CD4-positive, alpha-beta T cell (primary cell): ENCODE measurements at regions not wholly inside any gene's neighbourhood (a gene's known extent, or its start where the extent isn't known, plus 50 kb on each side); places are given as distances from the start of the nearest gene placed in this dataset.

Experiments
- ATAC-seq: fragments of 200-7000 bp; cut with Tn5 transposase; one replicate; pipeline ENCODE4 v1.10.0; 2022; ENCODE audit warnings: mild to moderate bottlenecking; ENCODE audit not compliant: poor library complexity
- CTCF ChIA-PET: fragments of 350-600 bp; sonication (Branson Sonifier 250); formaldehyde crosslinking; loops from one replicate; lab custom pipeline; 2021; ENCODE audit warnings: antibody characterized with exemption, inconsistent platforms; lab: Charles Lee
- POLR2A ChIA-PET: fragments of 350-600 bp; sonication (Branson Sonifier 250); formaldehyde crosslinking; loops from one replicate; lab custom pipeline; 2021; ENCODE audit warnings: antibody characterized with exemption, inconsistent platforms; lab: Charles Lee
- DNase-seq, 14 experiments: peaks; one replicate each; pipeline ENCODE4 v3.0.0-alpha.2; 2013 to 2020; ENCODE audit warnings: mixed read lengths in 2 of 14
- H3K27ac ChIP-seq, 2 donors: one replicate each; pipeline versions ENCODE4 v1.5.1 to v1.7.0; 2013; ENCODE audit warnings: low read length in 2 of 2, low read depth in 1 of 2, mild to moderate bottlenecking in 1 of 2
- H3K27me3 ChIP-seq, 2 experiments: 1 replicate in 1 of 2; 2 replicates in 1 of 2; pipeline versions ENCODE4 v1.6.1 to v1.7.0; 2013; ENCODE audit warnings: low read length in 2 of 2, control low read depth in 1 of 2, mild to moderate bottlenecking in 1 of 2, moderate library complexity in 1 of 2; ENCODE audit not compliant: insufficient read depth in 2 of 2, control insufficient read depth in 1 of 2
- H3K36me3 ChIP-seq: one replicate; pipeline ENCODE4 v1.6.1; 2013; ENCODE audit warnings: low read length, control low read depth; ENCODE audit not compliant: insufficient read depth
- H3K4me1 ChIP-seq: one replicate; pipeline ENCODE4 v1.6.1; 2013; ENCODE audit warnings: low read length, control low read depth; ENCODE audit not compliant: insufficient read depth
- H3K4me3 ChIP-seq: one replicate; pipeline ENCODE4 v1.5.1; 2013; ENCODE audit warnings: mild to moderate bottlenecking, low read length, moderate library complexity
- H3K9me3 ChIP-seq, 2 experiments: 1 replicate in 1 of 2; 2 replicates in 1 of 2; pipeline versions ENCODE4 v1.6.1 to v1.7.0; 2013; ENCODE audit warnings: low read length in 2 of 2, mild to moderate bottlenecking in 2 of 2, control low read depth in 1 of 2, moderate library complexity in 1 of 2; ENCODE audit not compliant: control insufficient read depth in 1 of 2, insufficient read depth in 1 of 2
- H3K27ac Mint-ChIP-seq: one replicate; pipeline ENCODE4 v1.8.0; 2020; ENCODE audit warnings: mixed read lengths
- H3K27me3 Mint-ChIP-seq: one replicate; pipeline ENCODE4 v1.8.0; 2021; ENCODE audit warnings: mixed read lengths
- H3K36me3 Mint-ChIP-seq: one replicate; pipeline ENCODE4 v1.8.0; 2021; ENCODE audit warnings: low read depth, mixed read lengths
- H3K4me1 Mint-ChIP-seq: one replicate; pipeline ENCODE4 v1.8.0; 2021; ENCODE audit warnings: low read depth, mixed read lengths
- H3K4me3 Mint-ChIP-seq: one replicate; pipeline ENCODE4 v1.8.0; 2020; ENCODE audit warnings: mild to moderate bottlenecking, mixed read lengths
- H3K9me3 Mint-ChIP-seq: one replicate; pipeline ENCODE4 v1.8.0; 2020; ENCODE audit warnings: mixed read lengths
- intact Hi-C, 2 experiments: fragments of 100-400 bp; cut with DNase I in 1 of 2; cut with micrococcal nuclease in 1 of 2; formaldehyde crosslinking; loops; one replicate each; pipeline versions ENCODE4 v1.15.1 to v1.9.0; 2023 to 2025; cut with DNase I, micrococcal nuclease
- TF ChIP-seq, protein P1 (sequence below): fragments of 200-600 bp; IDR thresholded peaks from one replicate; pipeline ENCODE4 v1.8.0; 2022; ENCODE audit warnings: antibody characterized with exemption, mild to moderate bottlenecking

DNA sequence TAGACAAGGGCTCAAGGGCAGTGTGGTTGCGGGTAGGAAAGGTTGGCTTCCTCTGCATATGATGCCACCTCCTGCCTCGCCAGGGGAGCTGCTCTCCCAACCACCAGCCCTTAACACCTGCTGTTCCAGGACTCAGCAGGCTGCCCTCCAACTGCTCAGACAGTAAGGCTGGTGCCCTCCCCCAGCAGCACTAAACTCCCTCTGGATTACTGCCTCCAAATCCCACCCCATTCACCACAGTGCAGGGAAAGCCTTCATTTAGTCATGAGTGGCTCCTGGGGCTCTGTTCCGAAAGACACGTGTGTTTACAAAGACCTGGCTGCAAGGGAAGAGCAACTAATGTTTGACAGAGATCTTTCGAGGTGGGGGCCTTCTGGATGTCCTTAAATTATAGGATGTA is 437.2 kb upstream of the MKI67 start:
- DNase-seq (no peak), ATAC-seq (no peak)
- Histone ChIP-seq H3K9me3 (peaks cover 0 to 7% of the 10 kb centered on the region in 2 experiments), H3K27ac (no peak overlapping the region), H3K4me1 (no peaks in the 10 kb centered on the region), H3K4me3 (no peak overlapping the region), H3K36me3 (no peaks in the 10 kb centered on the region), H3K27me3 (no peaks in the 10 kb centered on the region)
- Mint-ChIP-seq H3K27ac (no peak overlapping the region), H3K4me1 (no peaks in the 10 kb centered on the region), H3K36me3 (no peaks in the 10 kb centered on the region), H3K9me3 (peaks cover 4% of the 10 kb centered on the region), H3K27me3 (no peaks in the 10 kb centered on the region), H3K4me3 (no peak overlapping the region)
- POLR2A ChIA-PET = no interaction called here
- TF ChIP-seq, protein P1, sequence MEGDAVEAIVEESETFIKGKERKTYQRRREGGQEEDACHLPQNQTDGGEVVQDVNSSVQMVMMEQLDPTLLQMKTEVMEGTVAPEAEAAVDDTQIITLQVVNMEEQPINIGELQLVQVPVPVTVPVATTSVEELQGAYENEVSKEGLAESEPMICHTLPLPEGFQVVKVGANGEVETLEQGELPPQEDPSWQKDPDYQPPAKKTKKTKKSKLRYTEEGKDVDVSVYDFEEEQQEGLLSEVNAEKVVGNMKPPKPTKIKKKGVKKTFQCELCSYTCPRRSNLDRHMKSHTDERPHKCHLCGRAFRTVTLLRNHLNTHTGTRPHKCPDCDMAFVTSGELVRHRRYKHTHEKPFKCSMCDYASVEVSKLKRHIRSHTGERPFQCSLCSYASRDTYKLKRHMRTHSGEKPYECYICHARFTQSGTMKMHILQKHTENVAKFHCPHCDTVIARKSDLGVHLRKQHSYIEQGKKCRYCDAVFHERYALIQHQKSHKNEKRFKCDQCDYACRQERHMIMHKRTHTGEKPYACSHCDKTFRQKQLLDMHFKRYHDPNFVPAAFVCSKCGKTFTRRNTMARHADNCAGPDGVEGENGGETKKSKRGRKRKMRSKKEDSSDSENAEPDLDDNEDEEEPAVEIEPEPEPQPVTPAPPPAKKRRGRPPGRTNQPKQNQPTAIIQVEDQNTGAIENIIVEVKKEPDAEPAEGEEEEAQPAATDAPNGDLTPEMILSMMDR = no peak
- CTCF ChIA-PET = no interaction called here
- intact Hi-C loops = loop anchor here in 1 of 2 experiments (5.0 kb wide), 1 partner anchor 141 kb away; no protein-coding TSS in a partner anchor

DNA sequence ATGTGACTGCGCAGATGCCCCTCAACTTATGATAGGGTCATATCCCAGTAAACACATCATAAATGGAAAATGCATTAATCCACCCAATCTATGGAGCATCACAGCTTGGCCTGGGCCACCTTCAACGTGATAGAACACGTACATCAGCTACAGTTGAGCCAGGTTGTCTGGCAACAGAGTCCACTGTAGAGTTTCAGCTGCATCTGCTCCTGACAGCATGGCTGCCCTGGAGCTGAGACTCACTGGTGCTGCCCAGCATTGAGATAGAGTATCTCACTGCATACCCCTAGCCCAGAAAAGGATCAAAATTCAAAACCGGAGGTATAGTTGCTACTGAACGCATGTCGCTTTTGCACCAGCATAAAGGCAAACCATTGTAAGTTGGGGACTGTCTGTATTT is 437.7 kb upstream of the MKI67 start:
- DNase-seq (no peak), ATAC-seq (no peak)
- Histone ChIP-seq H3K4me1 (no peaks in the 10 kb centered on the region), H3K27ac (no peak overlapping the region), H3K27me3 (no peaks in the 10 kb centered on the region), H3K9me3 (peaks cover 0 to 7% of the 10 kb centered on the region in 2 experiments), H3K36me3 (no peaks in the 10 kb centered on the region), H3K4me3 (no peak overlapping the region)
- no peaks in the 10 kb centered on the region for H3K36me3 Mint-ChIP-seq
- H3K27me3 Mint-ChIP-seq = no peaks in the 10 kb centered on the region
- POLR2A ChIA-PET = no interaction called here
- H3K4me1 Mint-ChIP-seq = no peaks in the 10 kb centered on the region
- no peak overlapping the region for H3K27ac Mint-ChIP-seq
- H3K4me3 Mint-ChIP-seq = no peak overlapping the region
- CTCF ChIA-PET = no interaction called here
- peaks cover 4% of the 10 kb centered on the region for H3K9me3 Mint-ChIP-seq
- intact Hi-C loops = loop anchor here in 1 of 2 experiments (5.0 kb wide), 1 partner anchor 142 kb away; no protein-coding TSS in a partner anchor
- TF ChIP-seq, protein P1 = no peak

DNA sequence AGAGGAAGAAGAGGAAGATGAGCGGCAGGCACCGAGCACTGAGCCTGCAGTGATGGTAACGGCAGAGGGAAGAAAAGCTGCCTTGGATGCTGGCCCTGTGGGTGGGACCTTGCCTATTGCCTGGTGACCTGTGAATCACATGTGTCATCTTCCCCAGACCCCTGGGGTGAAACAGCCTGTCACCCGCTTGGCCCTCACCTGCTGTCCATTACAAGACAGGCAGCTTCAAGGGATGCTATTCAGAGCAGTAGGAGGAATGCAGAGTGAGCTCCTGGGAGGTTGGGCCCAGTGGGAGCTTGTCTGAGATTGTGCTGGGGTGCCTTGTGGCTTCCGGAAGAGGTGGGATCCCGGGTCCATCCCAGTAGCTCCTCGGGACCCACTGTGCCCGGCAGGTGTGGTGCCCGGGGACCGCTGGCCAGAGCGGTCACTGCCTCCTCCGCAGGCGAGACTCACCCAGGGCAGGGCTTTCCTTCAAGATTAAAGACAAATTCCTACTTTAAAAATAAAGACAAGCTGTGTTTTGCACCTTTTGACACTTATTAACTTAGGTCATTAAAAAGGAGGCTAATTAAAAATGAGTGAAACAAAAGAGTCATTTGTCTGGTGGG is 440.2 kb upstream of the MKI67 start:
- ATAC-seq = no peak
- Mint-ChIP-seq H3K27me3 (no peaks in the 10 kb centered on the region), H3K4me3 (no peak overlapping the region), H3K27ac (no peak overlapping the region), H3K9me3 (peaks cover 4% of the 10 kb centered on the region), H3K4me1 (no peaks in the 10 kb centered on the region), H3K36me3 (no peaks in the 10 kb centered on the region)
- Histone ChIP-seq H3K36me3 (no peaks in the 10 kb centered on the region), H3K4me1 (no peaks in the 10 kb centered on the region), H3K4me3 (no peak overlapping the region), H3K27ac (no peak overlapping the region), H3K9me3 (peaks cover 0 to 12% of the 10 kb centered on the region in 2 experiments), H3K27me3 (no peaks in the 10 kb centered on the region)
- no peak for DNase-seq
- TF ChIP-seq, protein P1 = no peak
- POLR2A ChIA-PET = no interaction called here
- intact Hi-C loops = no loop called here
- CTCF ChIA-PET = no interaction called here
